GM19238 (cell line): ENCODE measurements at regions not wholly inside any gene's neighbourhood (a gene's known extent, or its start where the extent isn't known, plus 50 kb on each side); places are given as distances from the start of the nearest gene placed in this dataset.
"Not testable (repeated sequence)": the region's sequence is repeated elsewhere in the genome, so short reads cannot be mapped to it uniquely, and the experiment has no call there.

ENCODE experiments used
- DNase-seq: peaks from one replicate; pipeline ENCODE4 v3.0.0; 2011; ENCODE audit warnings: low spot score; ENCODE audit not compliant: insufficient read length

DNA sequence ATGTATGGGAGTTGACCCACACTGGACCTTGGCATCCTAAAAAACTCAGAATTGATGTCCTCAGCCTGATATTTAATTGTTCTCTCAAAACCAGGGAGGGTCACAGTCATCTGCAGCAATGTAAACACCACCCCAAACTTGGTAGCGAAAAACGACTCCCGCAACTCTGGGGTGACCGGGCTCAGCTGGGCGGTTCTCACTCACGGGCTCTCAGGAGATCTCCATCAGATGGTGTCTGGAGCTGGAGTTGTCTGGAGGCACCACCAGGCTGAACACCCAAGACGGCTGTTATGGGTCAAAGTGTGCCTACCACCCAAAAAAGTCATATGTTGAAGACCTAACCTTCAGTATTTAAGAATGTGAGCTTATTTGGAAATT lies 50.9 kb upstream of the NXT1 start:
- no peak for DNase-seq

GRCh38 chr20:23298926-23299672 lies 51.5 kb upstream of the NXT1 start:
- no peak for DNase-seq

DNA sequence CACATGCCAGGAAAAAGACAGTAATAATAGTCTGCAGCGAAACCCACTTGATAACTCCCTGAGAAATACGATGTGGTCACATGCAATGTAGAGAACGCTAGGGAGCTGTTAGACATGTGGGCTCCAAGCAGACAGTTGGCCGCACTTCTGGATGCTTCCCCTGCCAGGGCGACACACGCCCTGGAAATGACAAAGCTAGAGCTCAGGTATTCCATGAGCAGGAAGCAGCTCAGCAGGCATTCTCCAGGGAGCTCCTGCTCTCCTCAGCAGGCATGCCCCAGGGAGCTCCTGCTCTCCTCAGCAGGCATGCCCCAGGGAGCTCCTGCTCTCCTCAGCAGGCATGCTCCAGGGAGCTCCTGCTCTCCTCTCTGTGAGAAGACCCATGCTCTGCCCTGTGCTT lies 52.4 kb upstream of the NXT1 start:
- DNase-seq = no peak

GRCh38 chr20:23296841-23297701 lies 53.5 kb upstream of the NXT1 start:
- no peak for DNase-seq

DNA sequence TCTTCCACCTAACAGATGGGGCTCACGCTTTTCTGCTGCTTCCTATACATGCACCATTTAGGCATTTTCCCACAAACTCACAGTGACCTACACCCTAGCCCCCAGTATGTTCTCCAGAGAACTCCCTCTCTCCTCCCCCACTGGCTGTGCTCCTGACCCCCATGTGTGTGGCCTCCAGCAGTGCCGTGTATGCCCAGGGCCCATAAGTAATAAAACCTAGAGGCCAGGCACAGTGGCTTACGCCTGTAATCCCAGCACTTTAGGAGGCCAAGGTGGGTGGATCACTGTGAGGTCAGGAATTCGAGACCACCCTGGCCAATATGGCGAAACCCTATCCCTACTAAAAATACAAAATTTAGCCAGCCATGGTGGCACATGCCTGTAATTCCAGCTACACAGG lies 54.7 kb upstream of the NXT1 start:
- DNase-seq = no peak

- no peak for DNase-seq
Measured at GRCh38 chr20:23294671-23295070, 55.9 kb upstream of the NXT1 start.

GRCh38 chr20:23294166-23294565 lies 56.4 kb upstream of the NXT1 start:
- DNase-seq = no peak

- no peak for DNase-seq
Measured at GRCh38 chr20:23293689-23294088, 56.9 kb upstream of the NXT1 start.

- not testable (repeated sequence) for DNase-seq
Measured at GRCh38 chr20:23292311-23292710, 58.3 kb upstream of the NXT1 start.

DNA sequence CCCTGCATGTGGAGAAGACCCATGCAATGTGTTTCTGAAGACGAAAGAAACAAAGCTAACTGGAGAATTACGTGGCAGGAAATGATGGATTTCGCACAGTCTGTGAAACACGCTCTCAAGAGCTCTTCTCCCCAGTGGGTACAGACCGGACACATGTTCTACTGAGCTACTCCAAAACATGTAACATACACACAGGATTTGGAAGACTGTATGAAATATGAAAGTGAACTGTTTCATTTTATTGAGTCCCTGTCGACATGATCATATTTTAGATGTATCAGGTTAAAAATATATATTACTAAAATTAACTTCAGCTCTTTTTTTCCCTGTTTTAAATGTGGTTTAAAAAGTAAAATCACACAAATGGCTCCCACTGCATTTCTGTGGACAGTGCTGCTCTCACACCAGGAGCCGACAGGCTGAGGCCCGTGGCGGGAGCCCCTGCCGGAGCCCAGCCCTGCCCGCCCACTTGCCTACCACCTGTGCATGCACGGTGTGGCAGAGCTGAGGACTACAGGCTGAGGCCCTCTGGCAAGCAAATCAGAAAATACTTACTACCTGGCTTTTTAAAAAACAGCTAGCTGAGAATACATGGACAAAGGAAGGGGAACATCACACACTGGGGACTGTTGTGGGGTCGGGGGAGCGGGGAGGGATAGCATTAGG lies 58.9 kb upstream of the NXT1 start:
- no peak for DNase-seq

DNA sequence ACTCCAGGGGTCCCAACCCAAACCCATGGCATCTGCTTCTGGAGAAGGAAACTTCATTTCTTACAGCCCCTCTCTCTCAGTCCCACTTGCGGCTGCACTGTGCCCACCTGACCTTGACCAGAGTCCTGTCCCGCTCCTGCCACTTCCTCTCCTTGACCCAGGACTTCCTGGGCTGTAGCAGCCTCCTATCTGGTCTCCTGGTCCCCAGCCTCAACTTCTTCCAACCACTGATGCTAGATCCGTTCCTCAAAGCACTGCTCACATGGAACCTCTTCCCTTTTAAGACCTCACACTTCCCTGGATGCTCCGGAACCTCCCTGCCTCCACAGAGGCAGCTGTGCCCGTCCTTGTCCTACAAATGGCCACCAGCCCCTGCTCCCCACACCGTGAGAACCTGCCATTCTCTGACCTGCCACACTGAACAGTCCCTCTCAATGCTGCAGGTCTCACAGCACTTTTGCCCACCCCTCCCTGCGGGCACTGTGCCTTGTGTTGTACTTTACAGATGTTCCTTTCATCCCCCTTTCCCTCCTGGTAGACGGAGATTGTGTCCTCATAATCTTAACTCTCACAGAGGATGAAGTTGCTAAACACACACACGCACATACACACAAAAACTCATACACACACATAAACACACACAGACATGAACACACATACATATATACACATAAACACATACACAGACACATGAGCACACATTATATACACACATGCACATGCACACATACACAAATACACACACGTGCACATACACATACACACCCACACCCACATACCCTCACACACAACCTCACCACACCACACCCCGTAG lies 59.6 kb upstream of the NXT1 start:
- no peak for DNase-seq

- DNase-seq = no peak
Measured at GRCh38 chr20:23289724-23290395, 60.7 kb upstream of the NXT1 start.

GRCh38 chr20:23289249-23289648 lies 61.3 kb upstream of the NXT1 start:
- DNase-seq = no peak

GRCh38 chr20:23287354-23288190 lies 63.0 kb upstream of the NXT1 start:
- DNase-seq = no peak

- no peak for DNase-seq
Measured at GRCh38 chr20:23286346-23286745, 64.2 kb upstream of the NXT1 start.

GRCh38 chr20:23285536-23285935 lies 65.1 kb upstream of the NXT1 start:
- no peak for DNase-seq

GRCh38 chr20:23284009-23284408 lies 66.6 kb upstream of the NXT1 start:
- DNase-seq = no peak

GRCh38 chr20:23283096-23283850 lies 67.3 kb upstream of the NXT1 start:
- DNase-seq = no peak

- no peak for DNase-seq
Measured at GRCh38 chr20:23282546-23282945, 68.0 kb upstream of the NXT1 start.
